ENCODE measurements at regions not wholly inside any gene's neighbourhood (a gene's known extent, or its start where the extent isn't known, plus 50 kb on each side); places are given as distances from the start of the nearest gene placed in this dataset.
A peak's percentile ranks its signal among the peaks of the same experiment; 100 is the strongest.
"Not testable (repeated sequence)": the region's sequence is repeated elsewhere in the genome, so short reads cannot be mapped to it uniquely, and the experiment has no call there.

DNA sequence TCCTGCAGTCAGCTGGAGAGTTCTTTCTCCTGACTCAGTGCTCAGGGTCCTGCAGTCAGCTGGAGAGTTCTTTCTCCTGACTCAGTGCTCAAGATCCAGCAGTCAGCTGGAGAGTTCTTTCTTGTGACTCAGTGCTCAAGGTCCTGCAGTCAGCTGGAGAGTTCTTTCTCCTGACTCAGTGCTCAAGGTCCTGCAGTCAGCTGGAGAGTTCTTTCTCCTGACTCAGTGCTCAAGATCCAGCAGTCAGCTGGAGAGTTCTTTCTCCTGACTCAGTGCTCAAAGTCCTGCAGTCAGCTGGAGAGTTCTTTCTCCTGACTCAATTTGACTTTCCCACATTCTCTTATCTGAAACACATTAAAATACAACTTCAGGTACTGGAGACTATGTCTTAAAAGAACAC is 1265.9 kb downstream of the CDH8 start:
- ATAC-seq (replicated peaks in 6 of 8); H3K27ac ChIP-seq; H3K4me3 ChIP-seq; H3K4me1 ChIP-seq (replicated peaks in 1 of 2); in situ Hi-C loops (cut with MboI; ENCODE audit: low pct_unique_long_range_greater_than_20kb in 2 of 9, low sequenced_read_pairs in 9 of 9, unreplicated experiment in 9 of 9): not testable (repeated sequence)

GRCh38 chr16:60763869-60764268 is 1272.4 kb downstream of the CDH8 start:
- H3K27ac ChIP-seq = no peak overlapping the region
- in situ Hi-C loops (cut with MboI; ENCODE audit: low pct_unique_long_range_greater_than_20kb in 2 of 9, low sequenced_read_pairs in 9 of 9, unreplicated experiment in 9 of 9) = no loop called here
- H3K4me1 ChIP-seq (replicated peaks in 1 of 2) = no peaks in the 10 kb centered on the region
- H3K4me3 ChIP-seq = no peak overlapping the region
- no peak for ATAC-seq (replicated peaks in 6 of 8)
- WGBS, 10 experiments = 17 to 100% (median 77%) methylated on average over 1 to 4 of the region's 4 CpGs; no CpG with 5 or more reads in 2 of the 10 experiments

- Histone ChIP-seq H3K27ac (no peak overlapping the region), H3K4me1 (replicated peaks in 1 of 2) (no peaks in the 10 kb centered on the region), H3K4me3 (no peak overlapping the region)
- no peak for ATAC-seq (replicated peaks in 6 of 8)
- in situ Hi-C loops (cut with MboI; ENCODE audit: low pct_unique_long_range_greater_than_20kb in 2 of 9, low sequenced_read_pairs in 9 of 9, unreplicated experiment in 9 of 9) = no loop called here
These were observed 1280.3 kb downstream of the CDH8 start for GRCh38 chr16:60755907-60756306.

DNA sequence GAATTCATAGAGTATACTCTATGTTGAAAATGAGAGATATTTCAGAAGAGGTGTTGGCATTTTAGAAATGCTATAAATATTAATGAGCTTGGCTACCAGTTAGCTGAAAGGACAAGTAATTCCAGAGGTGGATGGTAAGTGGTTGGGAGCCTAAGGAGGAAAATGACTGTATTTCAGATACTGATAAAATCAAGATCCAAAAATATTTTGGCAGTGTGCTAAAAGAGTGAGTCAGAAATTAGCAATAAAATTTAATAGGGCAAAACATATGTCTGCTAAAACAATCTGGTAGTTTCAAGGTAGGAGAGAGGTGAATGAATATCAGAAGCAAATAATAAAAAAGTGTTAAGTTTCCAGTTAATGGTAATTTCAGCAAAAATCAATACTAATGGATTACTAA is 1287.9 kb downstream of the CDH8 start:
- in situ Hi-C loops (cut with MboI; ENCODE audit: low pct_unique_long_range_greater_than_20kb in 2 of 9, low sequenced_read_pairs in 9 of 9, unreplicated experiment in 9 of 9) = no loop called here
- Histone ChIP-seq H3K4me3 (no peak overlapping the region), H3K27ac (no peak overlapping the region), H3K4me1 (replicated peaks in 1 of 2) (no peaks in the 10 kb centered on the region)
- no peak for ATAC-seq (replicated peaks in 6 of 8)

- 0 to 60% (median 43%) methylated on average over 1 to 3 of the region's 3 CpGs; no CpG with 5 or more reads in 6 of the 10 experiments for WGBS, 10 experiments
These were observed 1292.0 kb downstream of the CDH8 start for GRCh38 chr16:60744198-60744597.

DNA sequence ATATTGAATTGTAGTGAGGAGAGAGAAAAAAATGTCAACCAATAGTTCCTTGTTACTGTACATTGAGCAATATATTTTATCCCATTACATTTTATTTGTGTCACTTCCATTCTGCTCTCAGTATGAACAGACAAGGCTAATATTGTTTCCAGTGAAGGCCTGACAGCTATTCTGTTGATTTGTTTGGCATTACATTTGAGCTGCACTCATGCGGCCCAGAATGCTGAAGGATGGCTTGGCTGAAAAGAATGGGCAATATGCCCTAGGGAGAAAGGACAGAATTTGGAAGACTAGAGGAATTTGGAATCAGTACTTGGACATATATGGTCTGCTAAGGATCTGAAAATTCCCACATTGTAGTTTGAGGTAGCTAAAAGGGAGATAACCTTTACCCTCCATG is 1294.4 kb downstream of the CDH8 start:
- Histone ChIP-seq H3K4me3 (no peak overlapping the region), H3K27ac (no peak overlapping the region), H3K4me1 (replicated peaks in 1 of 2) (no peaks in the 10 kb centered on the region)
- ATAC-seq (replicated peaks in 6 of 8) = peak in 2 of 8 experiments; percentile 42 to 43
- 33 to 100% (median 63%) methylated on average over 1 of the region's 1 CpG; no CpG with 5 or more reads in 2 of the 10 experiments for WGBS, 10 experiments
- in situ Hi-C loops (cut with MboI; ENCODE audit: low pct_unique_long_range_greater_than_20kb in 2 of 9, low sequenced_read_pairs in 9 of 9, unreplicated experiment in 9 of 9) = no loop called here

More at GRCh38 chr16:60744198-60744597, 1292.0 kb downstream of the CDH8 start:
- ATAC-seq (replicated peaks in 6 of 8) = no peak
- no peaks in the 10 kb centered on the region for H3K4me1 ChIP-seq (replicated peaks in 1 of 2)
- no peak overlapping the region for H3K4me3 ChIP-seq
- no peak overlapping the region for H3K27ac ChIP-seq
- in situ Hi-C loops (cut with MboI; ENCODE audit: low pct_unique_long_range_greater_than_20kb in 2 of 9, low sequenced_read_pairs in 9 of 9, unreplicated experiment in 9 of 9) = no loop called here

DNA sequence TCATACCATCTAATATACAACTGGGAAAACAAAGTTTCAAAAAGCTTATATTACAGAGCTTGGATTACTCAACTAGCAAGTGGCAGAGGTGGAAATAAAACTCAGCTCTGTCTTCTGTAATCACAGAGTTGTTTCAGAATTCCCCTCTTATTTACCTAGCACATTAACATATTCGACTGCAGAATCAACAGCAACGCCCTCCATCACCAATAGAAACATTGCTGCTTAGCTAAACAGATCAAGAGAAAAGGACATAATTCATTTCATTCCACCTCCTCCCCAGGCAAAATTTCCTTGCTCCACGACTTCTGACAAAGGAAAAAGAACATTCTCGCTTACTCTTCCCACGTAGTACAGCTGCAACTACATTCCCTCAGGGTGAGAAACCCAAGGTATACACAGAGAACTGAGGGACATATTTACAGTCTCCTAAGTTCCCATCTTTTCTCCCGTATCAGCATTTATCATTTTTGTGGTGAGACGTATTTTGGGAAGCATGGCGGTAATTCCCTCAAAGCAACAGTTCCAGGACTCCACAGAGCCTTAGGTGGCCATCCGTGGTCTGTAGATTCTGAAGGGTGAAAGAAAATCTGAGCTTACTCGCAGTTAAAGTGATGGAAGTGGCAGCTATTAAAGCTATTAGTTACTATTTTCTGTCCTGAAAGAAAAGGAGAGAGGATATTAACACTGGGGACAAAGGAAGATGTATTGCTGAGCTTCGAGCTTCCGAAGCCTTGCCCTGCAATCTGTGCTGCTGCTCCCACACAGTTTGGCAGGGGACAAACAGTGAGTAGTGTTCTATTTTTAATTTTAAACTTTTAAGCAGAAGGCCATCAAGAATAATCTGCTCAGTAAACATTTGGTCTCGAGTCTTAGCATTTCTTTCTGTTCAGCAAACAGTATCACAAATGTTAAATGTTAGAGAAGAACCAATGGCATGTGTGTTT is 1296.2 kb downstream of the CDH8 start:
- Histone ChIP-seq H3K27ac (no peak overlapping the region), H3K4me1 (replicated peaks in 1 of 2) (no peaks in the 10 kb centered on the region), H3K4me3 (no peak overlapping the region)
- in situ Hi-C loops (cut with MboI; ENCODE audit: low pct_unique_long_range_greater_than_20kb in 2 of 9, low sequenced_read_pairs in 9 of 9, unreplicated experiment in 9 of 9) = no loop called here
- peak in 5 of 8 experiments; percentile 28 to 85 (median 58) for ATAC-seq (replicated peaks in 6 of 8)
- 17 to 76% (median 53%) methylated on average over 1 to 12 of the region's 13 CpGs for WGBS, 10 experiments

DNA sequence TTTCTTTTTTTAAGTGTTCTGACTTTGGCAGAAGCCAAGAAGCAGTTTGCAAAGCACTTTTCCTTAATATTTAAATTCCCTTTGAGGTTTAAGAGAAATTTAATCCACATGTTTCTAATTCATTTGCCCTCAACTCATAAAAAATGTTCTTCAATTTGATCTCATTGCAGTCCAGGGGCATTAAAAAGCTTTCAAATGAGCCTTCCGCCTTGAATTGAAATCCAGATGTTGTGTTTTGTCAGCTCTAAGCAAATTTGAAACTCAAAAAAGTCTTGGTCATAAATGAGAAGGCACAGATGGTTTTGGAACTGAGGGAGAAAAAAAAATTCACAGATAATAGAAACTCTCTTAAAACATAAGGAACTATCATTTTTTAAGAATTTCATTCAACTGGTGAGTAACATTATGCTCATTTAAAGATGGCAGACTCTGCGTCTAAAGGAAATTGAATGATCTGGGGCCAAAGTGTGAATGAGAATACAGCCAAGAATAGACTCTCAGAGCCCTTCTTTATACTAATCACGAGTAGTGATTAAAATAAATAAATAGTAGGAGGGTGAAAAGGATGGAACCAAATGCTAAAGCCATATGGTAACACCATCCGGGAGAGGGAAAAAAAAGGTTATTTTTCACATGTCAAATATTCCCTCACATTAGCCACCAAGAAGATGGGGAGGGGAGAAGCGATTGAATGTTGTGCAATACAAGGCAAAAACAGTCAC is 1304.7 kb downstream of the CDH8 start:
- no peak overlapping the region for H3K27ac ChIP-seq
- in situ Hi-C loops (cut with MboI; ENCODE audit: low pct_unique_long_range_greater_than_20kb in 2 of 9, low sequenced_read_pairs in 9 of 9, unreplicated experiment in 9 of 9) = no loop called here

DNA sequence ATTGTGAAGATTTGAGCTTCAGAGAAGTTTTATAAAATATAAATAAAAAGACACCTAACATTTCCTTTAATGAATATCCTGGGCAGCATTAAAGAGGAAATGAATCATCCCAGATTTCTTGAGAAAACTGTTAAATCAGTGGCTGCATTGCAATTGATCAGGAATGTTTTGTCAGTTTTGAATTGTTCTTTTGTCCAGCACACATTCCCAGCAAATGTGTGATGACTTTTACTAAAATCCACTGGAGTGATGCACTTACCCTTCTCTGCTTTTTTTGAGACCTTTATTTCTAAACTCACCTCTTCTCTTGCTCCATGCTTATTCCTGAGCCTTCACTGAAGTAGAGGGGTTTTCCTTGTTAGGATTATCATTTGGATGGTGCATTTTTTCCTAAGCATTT is 1307.2 kb downstream of the CDH8 start:
- no peaks in the 10 kb centered on the region for H3K4me1 ChIP-seq (replicated peaks in 1 of 2)
- ATAC-seq (replicated peaks in 6 of 8) = no peak
- no peak overlapping the region for H3K27ac ChIP-seq
- no peak overlapping the region for H3K4me3 ChIP-seq
- in situ Hi-C loops (cut with MboI; ENCODE audit: low pct_unique_long_range_greater_than_20kb in 2 of 9, low sequenced_read_pairs in 9 of 9, unreplicated experiment in 9 of 9) = no loop called here

More for the DNA sequence above, 1304.7 kb downstream of the CDH8 start:
- ATAC-seq (replicated peaks in 6 of 8) = no peak
- Histone ChIP-seq H3K4me1 (replicated peaks in 1 of 2) (no peaks in the 10 kb centered on the region), H3K4me3 (no peak overlapping the region)
- WGBS, 10 experiments = 0 to 100% (median 56%) methylated on average over 1 to 5 of the region's 5 CpGs; no CpG with 5 or more reads in 1 of the 10 experiments

GRCh38 chr16:60727851-60728250 is 1308.4 kb downstream of the CDH8 start:
- H3K4me3 ChIP-seq = no peak overlapping the region
- peak in 1 of 8 experiments; percentile 34 for ATAC-seq (replicated peaks in 6 of 8)
- in situ Hi-C loops (cut with MboI; ENCODE audit: low pct_unique_long_range_greater_than_20kb in 2 of 9, low sequenced_read_pairs in 9 of 9, unreplicated experiment in 9 of 9) = no loop called here

DNA sequence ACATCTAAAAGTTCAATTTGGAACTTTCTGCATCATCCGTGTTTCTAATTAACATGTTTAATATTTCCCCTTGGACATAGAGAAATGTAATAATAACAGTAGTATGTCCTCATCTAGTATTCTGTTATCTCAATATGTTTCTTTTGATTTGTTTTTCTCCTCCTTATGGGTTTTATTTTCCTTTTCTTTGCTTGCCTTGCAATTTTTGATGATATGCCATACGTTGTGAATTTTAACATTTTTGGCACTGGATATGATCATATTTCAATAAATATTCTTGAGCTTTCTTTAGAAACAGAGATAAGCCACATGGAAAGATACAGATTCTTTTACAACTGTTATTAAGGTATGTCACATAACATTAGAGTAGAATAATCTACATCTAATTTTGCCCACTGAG is 1316.2 kb downstream of the CDH8 start:
- Histone ChIP-seq H3K4me1 (replicated peaks in 1 of 2) (no peaks in the 10 kb centered on the region), H3K27ac (no peak overlapping the region), H3K4me3 (no peak overlapping the region)
- ATAC-seq (replicated peaks in 6 of 8) = no peak
- 44 to 100% (median 65%) methylated on average over 2 of the region's 2 CpGs; no CpG with 5 or more reads in 2 of the 10 experiments for WGBS, 10 experiments
- in situ Hi-C loops (cut with MboI; ENCODE audit: low pct_unique_long_range_greater_than_20kb in 2 of 9, low sequenced_read_pairs in 9 of 9, unreplicated experiment in 9 of 9) = no loop called here

More at GRCh38 chr16:60727851-60728250, 1308.4 kb downstream of the CDH8 start:
- Histone ChIP-seq H3K4me1 (replicated peaks in 1 of 2) (no peaks in the 10 kb centered on the region), H3K27ac (no peak overlapping the region)
- 0 to 100% (median 90%) methylated on average over 1 to 5 of the region's 5 CpGs; no CpG with 5 or more reads in 1 of the 10 experiments for WGBS, 10 experiments

- Histone ChIP-seq H3K4me1 (replicated peaks in 1 of 2) (no peaks in the 10 kb centered on the region), H3K27ac (no peak overlapping the region), H3K4me3 (no peak overlapping the region)
- in situ Hi-C loops (cut with MboI; ENCODE audit: low pct_unique_long_range_greater_than_20kb in 2 of 9, low sequenced_read_pairs in 9 of 9, unreplicated experiment in 9 of 9) = no loop called here
- ATAC-seq (replicated peaks in 6 of 8) = no peak
- WGBS, 10 experiments = 8 to 95% (median 79%) methylated on average over 2 of the region's 2 CpGs; no CpG with 5 or more reads in 1 of the 10 experiments
These were observed 1318.4 kb downstream of the CDH8 start for GRCh38 chr16:60717808-60718207.

- no peaks in the 10 kb centered on the region for H3K4me1 ChIP-seq (replicated peaks in 1 of 2)
- no peak for ATAC-seq (replicated peaks in 6 of 8)
- H3K27ac ChIP-seq = no peak overlapping the region
- WGBS, 10 experiments = 0 to 80% (median 49%) methylated on average over 1 to 3 of the region's 3 CpGs; no CpG with 5 or more reads in 2 of the 10 experiments
- no peak overlapping the region for H3K4me3 ChIP-seq
- in situ Hi-C loops (cut with MboI; ENCODE audit: low pct_unique_long_range_greater_than_20kb in 2 of 9, low sequenced_read_pairs in 9 of 9, unreplicated experiment in 9 of 9) = no loop called here
These were observed 1324.1 kb downstream of the CDH8 start for GRCh38 chr16:60712144-60712543.
